H9 (cell line): ENCODE measurements at regions not wholly inside any gene's neighbourhood (a gene's known extent, or its start where the extent isn't known, plus 50 kb on each side); places are given as distances from the start of the nearest gene placed in this dataset.

Source experiments
- DNase-seq: peaks from one replicate; pipeline ENCODE4 v3.0.0-alpha.2; 2017
- H2AFZ ChIP-seq: one replicate; pipeline ENCODE4 v1.6.1; 2013; ENCODE audit warnings: mild to moderate bottlenecking, low read length, control low read depth, moderate library complexity
- H2AK5ac ChIP-seq: 2 replicates; pipeline ENCODE4 v1.6.1; 2013; ENCODE audit warnings: low read length, control low read depth, mixed read lengths; ENCODE audit not compliant: insufficient read length
- H2BK120ac ChIP-seq: one replicate; pipeline ENCODE4 v1.6.1; 2013; ENCODE audit warnings: low read depth, mild to moderate bottlenecking, low read length, control low read depth, inconsistent platforms; ENCODE audit not compliant: poor library complexity, severe bottlenecking
- H2BK12ac ChIP-seq: 2 replicates; pipeline ENCODE4 v1.6.1; 2013; ENCODE audit warnings: low read length, control low read depth, mixed read lengths, low read depth; ENCODE audit not compliant: insufficient read length
- H2BK15ac ChIP-seq: 2 replicates; pipeline ENCODE4 v1.6.1; 2013; ENCODE audit warnings: low read depth, low read length, control low read depth
- H2BK20ac ChIP-seq: one replicate; pipeline ENCODE4 v1.6.1; 2013; ENCODE audit warnings: low read depth, mild to moderate bottlenecking, low read length, control low read depth, inconsistent platforms; ENCODE audit not compliant: poor library complexity, severe bottlenecking
- H2BK5ac ChIP-seq: 2 replicates; pipeline ENCODE4 v1.6.1; 2013; ENCODE audit warnings: low read length, control low read depth, mixed read lengths; ENCODE audit not compliant: insufficient read length
- H3K14ac ChIP-seq: 2 replicates; pipeline ENCODE4 v1.6.1; 2013; ENCODE audit warnings: low read length, control low read depth; ENCODE audit not compliant: insufficient read depth
- H3K18ac ChIP-seq: 2 replicates; pipeline ENCODE4 v1.6.1; 2013; ENCODE audit warnings: low read depth, mild to moderate bottlenecking, mixed read lengths, low read length, control low read depth; ENCODE audit not compliant: insufficient read length
- H3K23ac ChIP-seq: 2 replicates; pipeline ENCODE4 v1.6.1; 2013; ENCODE audit warnings: low read length, control low read depth, mixed read lengths, low read depth; ENCODE audit not compliant: insufficient read length
- H3K23me2 ChIP-seq: 2 replicates; pipeline ENCODE4 v1.6.1; 2013; ENCODE audit warnings: low read depth, mild to moderate bottlenecking, mixed read lengths, low read length, control low read depth; ENCODE audit not compliant: insufficient read length, poor library complexity, severe bottlenecking
- H3K27ac ChIP-seq: 2 replicates; pipeline ENCODE4 v1.5.1; 2013; ENCODE audit warnings: low read length, control low read depth, mixed read lengths, low read depth; ENCODE audit not compliant: insufficient read length
- H3K27me3 ChIP-seq: 2 replicates; pipeline ENCODE4 v1.6.1; 2013; ENCODE audit warnings: low read length, control low read depth, inconsistent platforms; ENCODE audit not compliant: insufficient read depth
- H3K4ac ChIP-seq: 2 replicates; pipeline ENCODE4 v1.6.1; 2013; ENCODE audit warnings: low read depth, mild to moderate bottlenecking, control low read depth, inconsistent platforms, low read length, moderate library complexity
- H3K4me1 ChIP-seq: 2 replicates; pipeline ENCODE4 v1.6.1; 2013; ENCODE audit warnings: low read length, control low read depth, inconsistent platforms; ENCODE audit not compliant: insufficient read depth
- H3K4me2 ChIP-seq: 2 replicates; pipeline ENCODE4 v1.6.1; 2013; ENCODE audit warnings: low read length, control low read depth, mixed read lengths; ENCODE audit not compliant: insufficient read length, insufficient read depth
- H3K56ac ChIP-seq: 2 replicates; pipeline ENCODE4 v1.6.1; 2013; ENCODE audit warnings: low read depth, mild to moderate bottlenecking, mixed read lengths, low read length, control low read depth; ENCODE audit not compliant: insufficient read length
- H3K79me1 ChIP-seq: 2 replicates; pipeline ENCODE4 v1.6.1; 2013; ENCODE audit warnings: low read depth, mild to moderate bottlenecking, moderate library complexity, low read length, control low read depth, inconsistent platforms; ENCODE audit not compliant: insufficient read depth, poor library complexity, severe bottlenecking
- H3K79me2 ChIP-seq: 2 replicates; pipeline ENCODE4 v1.6.1; 2013; ENCODE audit warnings: low read length, control low read depth, inconsistent platforms; ENCODE audit not compliant: insufficient read depth
- H3K9ac ChIP-seq: 2 replicates; pipeline ENCODE4 v1.6.1; 2013; ENCODE audit warnings: low read length, control low read depth, mixed read lengths; ENCODE audit not compliant: insufficient read length; ENCODE audit errors: extremely low read depth
- H3K9me3 ChIP-seq: one replicate; pipeline ENCODE4 v1.6.1; 2013; ENCODE audit warnings: low read depth, low read length, inconsistent platforms; ENCODE audit not compliant: control insufficient read depth
- H3T11ph ChIP-seq: one replicate; pipeline ENCODE4 v1.6.1; 2013; ENCODE audit warnings: mild to moderate bottlenecking, low read length, control low read depth, inconsistent platforms
- H4K20me1 ChIP-seq: one replicate; pipeline ENCODE4 v1.6.1; 2013; ENCODE audit not compliant: control insufficient read depth, insufficient read length, insufficient read depth
- H4K5ac ChIP-seq: 2 replicates; pipeline ENCODE4 v1.6.1; 2013; ENCODE audit warnings: low read depth, mild to moderate bottlenecking, mixed read lengths, low read length, control low read depth; ENCODE audit not compliant: insufficient read length
- H4K8ac ChIP-seq: replicated peaks from 2 replicates; pipeline ENCODE4 v1.6.1; 2013; ENCODE audit warnings: low read length, control low read depth, mixed read lengths, low read depth; ENCODE audit not compliant: insufficient read length
- H4K91ac ChIP-seq: 2 replicates; pipeline ENCODE4 v1.6.1; 2013; ENCODE audit warnings: low read depth, mild to moderate bottlenecking, moderate library complexity, mixed read lengths, low read length, control low read depth; ENCODE audit not compliant: insufficient read length
- H3K27ac Mint-ChIP-seq, 3 experiments: 2 replicates in 2 of 3; 3 replicates in 1 of 3; pipeline ENCODE4 v1.8.0; 2020 to 2021; ENCODE audit warnings: mixed read lengths in 3 of 3, mild to moderate bottlenecking in 1 of 3, moderate library complexity in 1 of 3
- H3K27me3 Mint-ChIP-seq: 2 replicates; pipeline ENCODE4 v1.8.0; 2021; ENCODE audit warnings: low read depth, mild to moderate bottlenecking, moderate library complexity, mixed read lengths
- H3K36me3 Mint-ChIP-seq, 3 experiments: 2 replicates in 2 of 3; 3 replicates in 1 of 3; pipeline ENCODE4 v1.8.0; 2020 to 2021; ENCODE audit warnings: low read depth in 3 of 3, mixed read lengths in 3 of 3; ENCODE audit not compliant: insufficient read depth in 1 of 3
- H3K4me1 Mint-ChIP-seq, 2 experiments: 2 replicates each; pipeline ENCODE4 v1.8.0; 2020; ENCODE audit warnings: mixed read lengths in 2 of 2
- H3K4me3 Mint-ChIP-seq, 2 experiments: 2 replicates in 1 of 2; 3 replicates in 1 of 2; pipeline ENCODE4 v1.8.0; 2020 to 2021; ENCODE audit warnings: mild to moderate bottlenecking in 2 of 2, mixed read lengths in 2 of 2, moderate library complexity in 1 of 2
- H3K9me3 Mint-ChIP-seq, 2 experiments: 2 replicates in 1 of 2; 3 replicates in 1 of 2; pipeline ENCODE4 v1.8.0; 2020; ENCODE audit warnings: mild to moderate bottlenecking in 2 of 2, mixed read lengths in 2 of 2, moderate library complexity in 1 of 2
- CTCF ChIP-seq: fragments of 200-600 bp; sonication (generic); conservative IDR thresholded peaks from 3 replicates; pipeline ENCODE4 v1.8.0; 2021; ENCODE audit warnings: antibody characterized with exemption, mild to moderate bottlenecking
- WGBS: extraction: QIAGEN DNeasy Blood & Tissue Kit; methylation state at CpG from one replicate; pipeline ENCODE4 v1.1.7; 2013; ENCODE audit warnings: missing lambda C conversion rate, low lambda C conversion rate, mixed read lengths; ENCODE audit not compliant: insufficient read length; ENCODE audit errors: extremely low coverage; 5-methylcytosine and 5-hydroxymethylcytosine counted together

- Histone ChIP-seq H3K4me1 (no peaks in the 10 kb centered on the region), H4K5ac (no peak overlapping the region), H3K4ac (no peak overlapping the region), H2BK15ac (no peak overlapping the region), H2BK120ac (no peak overlapping the region), H2AK5ac (no peak overlapping the region), H2BK20ac (no peak overlapping the region), H3K27me3 (no peaks in the 10 kb centered on the region), H2BK12ac (no peak overlapping the region), H3K4me2 (no peak overlapping the region), H3K14ac (no peak overlapping the region), H3K79me2 (no peaks in the 10 kb centered on the region), H3K18ac (no peak overlapping the region), H4K91ac (no peak overlapping the region), H3K23me2 (no peaks in the 10 kb centered on the region), H4K8ac (no peak overlapping the region), H3K56ac (no peak overlapping the region), H3K79me1 (no peaks in the 10 kb centered on the region), H4K20me1 (no peaks in the 10 kb centered on the region), H3T11ph (no peak overlapping the region), H2BK5ac (no peak overlapping the region), H3K27ac (no peak overlapping the region), H3K9me3 (no peaks in the 10 kb centered on the region), H2AFZ (no peak overlapping the region), H3K9ac (no peak overlapping the region), H3K23ac (no peak overlapping the region)
- TF ChIP-seq CTCF, result no peak
- H3K4me3 Mint-ChIP-seq, result no peak overlapping the region
- H3K9me3 Mint-ChIP-seq, result no peaks in the 10 kb centered on the region
- no CpG with 5 or more reads among the region's 2 CpGs for WGBS
- no peaks in the 10 kb centered on the region for H3K27me3 Mint-ChIP-seq
- DNase-seq, result no peak
- H3K4me1 Mint-ChIP-seq, result no peaks in the 10 kb centered on the region
- H3K36me3 Mint-ChIP-seq, result no peaks in the 10 kb centered on the region
- H3K27ac Mint-ChIP-seq, result no peak overlapping the region
These were observed 126.4 kb upstream of the ANKFN1 start for GRCh38 chr17:56026915-56027314.
